ENCODE measurements at regions not wholly inside any gene's neighbourhood (a gene's known extent, or its start where the extent isn't known, plus 50 kb on each side); places are given as distances from the start of the nearest gene placed in this dataset.

GRCh38 chr2:19542796-19543662, 184.6 kb upstream of the OSR1 start:
- H3K36me3 Mint-ChIP-seq (ENCODE audit: insufficient read depth): no peaks in the 10 kb centered on the region
- H3K4me1 Mint-ChIP-seq: no peaks in the 10 kb centered on the region
- DNase-seq (ENCODE audit: low spot score in 2 of 2) (no peak), ATAC-seq (replicated peaks; ENCODE audit: extremely low read depth, poor library complexity, severe bottlenecking) (no peak)
- no peak overlapping the region for H3K27ac Mint-ChIP-seq (ENCODE audit: low read depth)
- H3K9me3 Mint-ChIP-seq: no peaks in the 10 kb centered on the region
- H3K27me3 Mint-ChIP-seq: peaks cover 9% of the 10 kb centered on the region
- no peak overlapping the region for H3K4me3 Mint-ChIP-seq

DNA sequence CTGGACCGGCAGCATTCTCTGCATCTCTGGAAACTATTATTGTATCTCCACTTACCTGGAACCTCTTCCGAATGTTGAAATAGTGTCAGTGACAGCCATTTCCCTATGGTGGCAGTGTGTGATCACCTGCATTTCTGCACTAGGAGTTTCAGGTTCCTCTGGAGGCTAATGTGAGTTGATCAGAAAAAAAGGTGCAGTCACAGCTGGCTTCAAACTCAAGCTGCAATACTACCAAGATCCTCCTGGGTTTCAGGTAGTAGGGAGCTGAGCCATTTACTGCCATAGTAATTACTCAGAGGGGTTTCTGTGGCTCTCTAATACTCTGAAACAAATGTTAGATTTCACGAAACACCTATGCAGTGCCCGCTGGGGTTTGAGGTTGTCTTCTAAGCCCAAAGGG, 183.5 kb upstream of the OSR1 start:
- DNase-seq (ENCODE audit: low spot score in 2 of 2) (no peak), ATAC-seq (replicated peaks; ENCODE audit: extremely low read depth, poor library complexity, severe bottlenecking) (no peak)
- Mint-ChIP-seq H3K27ac (ENCODE audit: low read depth) (no peak overlapping the region), H3K4me1 (no peaks in the 10 kb centered on the region), H3K27me3 (peaks cover 9% of the 10 kb centered on the region), H3K9me3 (no peaks in the 10 kb centered on the region), H3K36me3 (ENCODE audit: insufficient read depth) (no peaks in the 10 kb centered on the region), H3K4me3 (no peak overlapping the region)

- H3K27me3 Mint-ChIP-seq: peaks cover 9% of the 10 kb centered on the region
- no peak overlapping the region for H3K27ac Mint-ChIP-seq (ENCODE audit: low read depth)
- H3K9me3 Mint-ChIP-seq: no peaks in the 10 kb centered on the region
- DNase-seq (ENCODE audit: low spot score in 2 of 2): no peak
- no peaks in the 10 kb centered on the region for H3K36me3 Mint-ChIP-seq (ENCODE audit: insufficient read depth)
- no peak for ATAC-seq (replicated peaks; ENCODE audit: extremely low read depth, poor library complexity, severe bottlenecking)
- H3K4me1 Mint-ChIP-seq: no peaks in the 10 kb centered on the region
- no peak overlapping the region for H3K4me3 Mint-ChIP-seq
Observed at GRCh38 chr2:19540739-19541525, 182.5 kb upstream of the OSR1 start.

- Mint-ChIP-seq H3K4me3 (no peak overlapping the region), H3K27ac (ENCODE audit: low read depth) (no peak overlapping the region), H3K36me3 (ENCODE audit: insufficient read depth) (no peaks in the 10 kb centered on the region), H3K9me3 (no peaks in the 10 kb centered on the region), H3K27me3 (peaks cover 8% of the 10 kb centered on the region), H3K4me1 (no peaks in the 10 kb centered on the region)
- DNase-seq (ENCODE audit: low spot score in 2 of 2): no peak
- no peak for ATAC-seq (replicated peaks; ENCODE audit: extremely low read depth, poor library complexity, severe bottlenecking)
Observed at GRCh38 chr2:19538411-19538963, 180.1 kb upstream of the OSR1 start.

- DNase-seq (ENCODE audit: low spot score in 2 of 2) (no peak), ATAC-seq (replicated peaks; ENCODE audit: extremely low read depth, poor library complexity, severe bottlenecking) (no peak)
- H3K4me3 Mint-ChIP-seq: no peak overlapping the region
- H3K9me3 Mint-ChIP-seq: no peaks in the 10 kb centered on the region
- no peaks in the 10 kb centered on the region for H3K4me1 Mint-ChIP-seq
- no peaks in the 10 kb centered on the region for H3K36me3 Mint-ChIP-seq (ENCODE audit: insufficient read depth)
- no peak overlapping the region for H3K27ac Mint-ChIP-seq (ENCODE audit: low read depth)
- peaks cover 24% of the 10 kb centered on the region for H3K27me3 Mint-ChIP-seq
Observed at GRCh38 chr2:19536136-19536535, 177.7 kb upstream of the OSR1 start.

DNA sequence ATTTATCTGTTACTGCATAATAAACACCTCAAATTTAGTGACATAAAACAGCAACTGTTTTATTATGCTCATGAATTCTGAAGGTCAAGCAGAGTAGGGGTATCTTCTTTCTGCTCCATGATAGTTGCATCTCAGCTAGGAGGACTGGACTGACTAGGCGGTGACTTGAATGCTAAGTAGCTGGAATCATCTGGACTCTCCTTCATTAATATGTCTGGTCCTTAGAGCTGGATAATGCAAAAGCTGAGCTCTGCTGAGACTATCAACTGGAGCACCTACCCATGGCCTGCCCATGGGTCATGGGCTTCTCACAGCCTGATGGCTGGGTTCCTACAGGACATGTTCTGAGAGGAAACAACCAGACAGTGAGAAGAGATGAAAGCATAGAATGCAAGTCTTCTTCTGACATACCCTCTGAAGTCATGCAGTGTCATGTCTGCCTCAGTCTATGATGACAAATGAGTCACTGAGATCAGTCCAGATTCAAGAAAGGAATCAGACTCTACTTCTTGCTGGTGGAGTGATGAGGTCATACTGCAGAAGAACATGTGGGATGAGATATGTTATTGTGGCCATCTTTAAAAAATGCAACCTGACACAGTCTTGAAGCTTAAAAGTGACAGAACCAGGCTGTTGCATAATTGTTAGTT, 174.2 kb upstream of the OSR1 start:
- Mint-ChIP-seq H3K4me1 (no peaks in the 10 kb centered on the region), H3K27ac (ENCODE audit: low read depth) (no peak overlapping the region), H3K4me3 (no peak overlapping the region), H3K9me3 (no peaks in the 10 kb centered on the region), H3K27me3 (peaks cover 47% of the 10 kb centered on the region), H3K36me3 (ENCODE audit: insufficient read depth) (peaks cover 2% of the 10 kb centered on the region)
- ATAC-seq (replicated peaks; ENCODE audit: extremely low read depth, poor library complexity, severe bottlenecking) (no peak), DNase-seq (ENCODE audit: low spot score in 2 of 2) (no peak)

GRCh38 chr2:19529677-19530076, 171.3 kb upstream of the OSR1 start:
- Mint-ChIP-seq H3K27ac (ENCODE audit: low read depth) (no peak overlapping the region), H3K27me3 (peaks cover 49% of the 10 kb centered on the region), H3K4me1 (no peaks in the 10 kb centered on the region), H3K4me3 (no peak overlapping the region), H3K9me3 (no peaks in the 10 kb centered on the region), H3K36me3 (ENCODE audit: insufficient read depth) (peaks cover 2% of the 10 kb centered on the region)
- DNase-seq (ENCODE audit: low spot score in 2 of 2) (no peak), ATAC-seq (replicated peaks; ENCODE audit: extremely low read depth, poor library complexity, severe bottlenecking) (no peak)

GRCh38 chr2:19527771-19528170, 169.3 kb upstream of the OSR1 start:
- Mint-ChIP-seq H3K4me1 (no peaks in the 10 kb centered on the region), H3K27me3 (peaks cover 59% of the 10 kb centered on the region)
- ATAC-seq (replicated peaks; ENCODE audit: extremely low read depth, poor library complexity, severe bottlenecking): no peak

GRCh38 chr2:19525313-19525712, 166.9 kb upstream of the OSR1 start:
- no peak for DNase-seq (ENCODE audit: low spot score in 2 of 2)
- H3K36me3 Mint-ChIP-seq (ENCODE audit: insufficient read depth): peaks cover 2% of the 10 kb centered on the region
- no peak overlapping the region for H3K4me3 Mint-ChIP-seq
- peaks cover 41% of the 10 kb centered on the region for H3K27me3 Mint-ChIP-seq
- no peaks in the 10 kb centered on the region for H3K9me3 Mint-ChIP-seq
- ATAC-seq (replicated peaks; ENCODE audit: extremely low read depth, poor library complexity, severe bottlenecking): no peak
- no peaks in the 10 kb centered on the region for H3K4me1 Mint-ChIP-seq
- no peak overlapping the region for H3K27ac Mint-ChIP-seq (ENCODE audit: low read depth)

More at GRCh38 chr2:19527771-19528170, 169.3 kb upstream of the OSR1 start:
- DNase-seq (ENCODE audit: low spot score in 2 of 2): no peak
- H3K27ac Mint-ChIP-seq (ENCODE audit: low read depth): no peak overlapping the region
- H3K9me3 Mint-ChIP-seq: no peaks in the 10 kb centered on the region
- H3K36me3 Mint-ChIP-seq (ENCODE audit: insufficient read depth): peaks cover 2% of the 10 kb centered on the region
- H3K4me3 Mint-ChIP-seq: no peak overlapping the region

GRCh38 chr2:19519045-19519444, 160.6 kb upstream of the OSR1 start:
- no peak overlapping the region for H3K4me3 Mint-ChIP-seq
- no peaks in the 10 kb centered on the region for H3K4me1 Mint-ChIP-seq
- H3K9me3 Mint-ChIP-seq: no peaks in the 10 kb centered on the region
- H3K36me3 Mint-ChIP-seq (ENCODE audit: insufficient read depth): no peaks in the 10 kb centered on the region
- H3K27me3 Mint-ChIP-seq: peaks cover 18% of the 10 kb centered on the region
- DNase-seq (ENCODE audit: low spot score in 2 of 2): no peak
- no peak overlapping the region for H3K27ac Mint-ChIP-seq (ENCODE audit: low read depth)
- ATAC-seq (replicated peaks; ENCODE audit: extremely low read depth, poor library complexity, severe bottlenecking): no peak

DNA sequence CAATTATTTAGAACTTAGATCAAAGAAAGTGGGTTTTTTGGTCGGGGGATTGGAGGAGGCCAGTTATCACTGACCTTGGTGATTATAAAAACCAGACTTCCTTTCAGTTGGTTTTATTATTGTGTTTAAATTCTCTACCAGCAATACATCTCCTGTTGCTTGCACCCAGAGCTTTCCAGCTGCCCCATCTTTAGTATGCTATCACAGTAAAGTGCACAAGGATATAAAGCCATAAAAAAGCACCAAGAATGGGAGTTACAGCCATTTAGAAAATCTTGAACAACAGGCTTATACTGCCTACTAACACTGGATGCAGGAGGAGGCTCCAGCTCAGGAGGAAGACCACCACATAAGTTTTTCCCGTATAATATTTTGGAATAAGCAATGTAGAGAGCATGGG, 148.7 kb upstream of the OSR1 start:
- H3K9me3 Mint-ChIP-seq: peaks cover 5% of the 10 kb centered on the region
- H3K4me1 Mint-ChIP-seq: no peaks in the 10 kb centered on the region
- no peaks in the 10 kb centered on the region for H3K36me3 Mint-ChIP-seq (ENCODE audit: insufficient read depth)
- peaks cover 77% of the 10 kb centered on the region for H3K27me3 Mint-ChIP-seq
- ATAC-seq (replicated peaks; ENCODE audit: extremely low read depth, poor library complexity, severe bottlenecking) (no peak), DNase-seq (ENCODE audit: low spot score in 2 of 2) (no peak)
- no peak overlapping the region for H3K27ac Mint-ChIP-seq (ENCODE audit: low read depth)
- H3K4me3 Mint-ChIP-seq: no peak overlapping the region

Measured in central memory CD8-positive, alpha-beta T cell (primary cell).